ENCODE measurements at regions not wholly inside any gene's neighbourhood (a gene's known extent, or its start where the extent isn't known, plus 50 kb on each side); places are given as distances from the start of the nearest gene placed in this dataset.
A peak's percentile ranks its signal among the peaks of the same experiment; 100 is the strongest.
"Not testable (repeated sequence)": the region's sequence is repeated elsewhere in the genome, so short reads cannot be mapped to it uniquely, and the experiment has no call there.

- intact Hi-C loops (cut with DNase I) = no loop called here
- no peak for DNase-seq
These were observed 1148.5 kb downstream of the PLA2G4A start for GRCh38 chr1:187977298-187977697.

- intact Hi-C loops (cut with DNase I) = no loop called here
- DNase-seq = no peak
These were observed 1156.6 kb downstream of the PLA2G4A start for GRCh38 chr1:187985145-187985896.

GRCh38 chr1:187985897-187986654, 1157.3 kb downstream of the PLA2G4A start:
- DNase-seq = no peak
- intact Hi-C loops (cut with DNase I) = no loop called here

GRCh38 chr1:187987236-187987776, 1158.6 kb downstream of the PLA2G4A start:
- no peak for DNase-seq
- intact Hi-C loops (cut with DNase I) = no loop called here

- intact Hi-C loops (cut with DNase I) = no loop called here
- DNase-seq = no peak
These were observed 1163.2 kb downstream of the PLA2G4A start for GRCh38 chr1:187991944-187992343.

- intact Hi-C loops (cut with DNase I) = no loop called here
- DNase-seq = no peak
These were observed 1168.0 kb downstream of the PLA2G4A start for GRCh38 chr1:187996780-187997179.

- intact Hi-C loops (cut with DNase I) = no loop called here
- no peak for DNase-seq
These were observed 1171.2 kb downstream of the PLA2G4A start for GRCh38 chr1:187999973-188000372.

GRCh38 chr1:188003687-188004086, 1174.9 kb downstream of the PLA2G4A start:
- DNase-seq; intact Hi-C loops (cut with DNase I): not testable (repeated sequence)

GRCh38 chr1:188004849-188005248, 1176.1 kb downstream of the PLA2G4A start:
- no peak for DNase-seq
- intact Hi-C loops (cut with DNase I) = no loop called here

GRCh38 chr1:188006354-188006753, 1177.6 kb downstream of the PLA2G4A start:
- intact Hi-C loops (cut with DNase I) = no loop called here
- no peak for DNase-seq

GRCh38 chr1:188013222-188013849, 1184.6 kb downstream of the PLA2G4A start:
- peak in 2 of 10 donors; percentile 60 to 73 for DNase-seq
- intact Hi-C loops (cut with DNase I) = not testable (repeated sequence)

GRCh38 chr1:188017921-188018320, 1189.2 kb downstream of the PLA2G4A start:
- intact Hi-C loops (cut with DNase I) = no loop called here
- no peak for DNase-seq

- intact Hi-C loops (cut with DNase I) = no loop called here
These were observed 1193.9 kb downstream of the PLA2G4A start for GRCh38 chr1:188022661-188023060.

GRCh38 chr1:188023206-188023605, 1194.5 kb downstream of the PLA2G4A start:
- no peak for DNase-seq
- intact Hi-C loops (cut with DNase I) = no loop called here

More at GRCh38 chr1:188022661-188023060, 1193.9 kb downstream of the PLA2G4A start:
- no peak for DNase-seq

- no peak for DNase-seq
- intact Hi-C loops (cut with DNase I) = no loop called here
These were observed 1198.9 kb downstream of the PLA2G4A start for GRCh38 chr1:188027613-188028012.

- DNase-seq = peak in 1 of 10 donors; percentile 3
- intact Hi-C loops (cut with DNase I) = not testable (repeated sequence)
These were observed 1208.8 kb downstream of the PLA2G4A start for GRCh38 chr1:188037572-188037971.

GRCh38 chr1:188043536-188044245, 1214.9 kb downstream of the PLA2G4A start:
- DNase-seq = no peak
- intact Hi-C loops (cut with DNase I) = no loop called here

GRCh38 chr1:188050250-188050649, 1221.5 kb downstream of the PLA2G4A start:
- no peak for DNase-seq
- intact Hi-C loops (cut with DNase I) = no loop called here

GRCh38 chr1:188056011-188056410, 1227.3 kb downstream of the PLA2G4A start:
- intact Hi-C loops (cut with DNase I) = no loop called here
- DNase-seq = no peak

- DNase-seq = no peak
- intact Hi-C loops (cut with DNase I) = no loop called here
These were observed 1230.1 kb downstream of the PLA2G4A start for GRCh38 chr1:188058801-188059200.
